ENCODE measurements at regions not wholly inside any gene's neighbourhood (a gene's known extent, or its start where the extent isn't known, plus 50 kb on each side); places are given as distances from the start of the nearest gene placed in this dataset.

DNA sequence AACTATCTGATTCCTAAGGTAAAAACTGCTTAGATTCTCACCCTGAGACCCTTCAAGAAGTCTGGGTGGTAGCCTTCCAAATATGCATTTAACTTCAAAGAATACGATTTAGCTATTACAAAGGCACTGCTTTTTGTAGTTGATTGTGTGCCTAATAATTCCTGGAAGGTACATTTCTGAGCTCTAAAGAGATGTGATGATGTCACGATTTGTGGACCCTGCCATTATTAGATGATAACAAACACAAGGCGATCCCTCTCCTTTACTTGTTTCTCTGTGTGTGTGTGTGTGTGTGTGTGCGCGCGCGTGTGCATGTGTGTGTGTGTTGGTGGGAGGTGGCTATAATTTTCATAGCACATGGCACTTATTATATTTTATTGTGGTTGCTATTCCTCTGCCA is 70.9 kb downstream of the TFPI2 start:
- no peak overlapping the region for H3K27ac ChIP-seq
- no peaks in the 10 kb centered on the region for H3K27me3 ChIP-seq (replicated peaks in 1 of 7)
- no peaks in the 10 kb centered on the region for H3K9me3 ChIP-seq
- no peaks in the 10 kb centered on the region for H3K4me1 ChIP-seq
- TF ChIP-seq POLR2AphosphoS5 (IDR thresholded peaks at IDR 0.05): no peak
- no peak overlapping the region for H3K4me3 ChIP-seq
- intact Hi-C loops (cut with DNase I; ENCODE audit: low total_unique reads): no loop called here
- no peak for DNase-seq
- no peaks in the 10 kb centered on the region for H3K36me3 ChIP-seq
- WGBS, 5 donors: 78 to 95% (median 87%) methylated on average over 7 of the region's 7 CpGs

- WGBS, 5 donors: 66 to 82% (median 67%) methylated on average over 1 of the region's 1 CpG
- TF ChIP-seq POLR2A (IDR thresholded peaks at IDR 0.05): no peak
- TF ChIP-seq, protein P1, sequence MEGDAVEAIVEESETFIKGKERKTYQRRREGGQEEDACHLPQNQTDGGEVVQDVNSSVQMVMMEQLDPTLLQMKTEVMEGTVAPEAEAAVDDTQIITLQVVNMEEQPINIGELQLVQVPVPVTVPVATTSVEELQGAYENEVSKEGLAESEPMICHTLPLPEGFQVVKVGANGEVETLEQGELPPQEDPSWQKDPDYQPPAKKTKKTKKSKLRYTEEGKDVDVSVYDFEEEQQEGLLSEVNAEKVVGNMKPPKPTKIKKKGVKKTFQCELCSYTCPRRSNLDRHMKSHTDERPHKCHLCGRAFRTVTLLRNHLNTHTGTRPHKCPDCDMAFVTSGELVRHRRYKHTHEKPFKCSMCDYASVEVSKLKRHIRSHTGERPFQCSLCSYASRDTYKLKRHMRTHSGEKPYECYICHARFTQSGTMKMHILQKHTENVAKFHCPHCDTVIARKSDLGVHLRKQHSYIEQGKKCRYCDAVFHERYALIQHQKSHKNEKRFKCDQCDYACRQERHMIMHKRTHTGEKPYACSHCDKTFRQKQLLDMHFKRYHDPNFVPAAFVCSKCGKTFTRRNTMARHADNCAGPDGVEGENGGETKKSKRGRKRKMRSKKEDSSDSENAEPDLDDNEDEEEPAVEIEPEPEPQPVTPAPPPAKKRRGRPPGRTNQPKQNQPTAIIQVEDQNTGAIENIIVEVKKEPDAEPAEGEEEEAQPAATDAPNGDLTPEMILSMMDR (IDR thresholded peaks at IDR 0.05 in 8 of 11, conservative IDR thresholded peaks at IDR 0.05 in 3 of 11): no peak
- no peak for TF ChIP-seq POLR2AphosphoS5 (IDR thresholded peaks at IDR 0.05)
- Histone ChIP-seq H3K27ac (no peak overlapping the region), H3K9me3 (no peaks in the 10 kb centered on the region), H3K27me3 (replicated peaks in 1 of 7) (no peaks in the 10 kb centered on the region), H3K4me3 (no peak overlapping the region), H3K4me1 (no peaks in the 10 kb centered on the region), H3K36me3 (no peaks in the 10 kb centered on the region)
- intact Hi-C loops (cut with DNase I; ENCODE audit: low total_unique reads): no loop called here
- DNase-seq: no peak
Measured at GRCh38 chr7:93817526-93817925, 73.0 kb downstream of the TFPI2 start.

- Histone ChIP-seq H3K36me3 (no peaks in the 10 kb centered on the region), H3K9me3 (no peaks in the 10 kb centered on the region), H3K4me1 (no peaks in the 10 kb centered on the region), H3K27ac (no peak overlapping the region), H3K27me3 (replicated peaks in 1 of 7) (no peaks in the 10 kb centered on the region), H3K4me3 (no peak overlapping the region)
- intact Hi-C loops (cut with DNase I; ENCODE audit: low total_unique reads): no loop called here
- DNase-seq: no peak
- TF ChIP-seq, protein P1 (IDR thresholded peaks at IDR 0.05 in 8 of 11, conservative IDR thresholded peaks at IDR 0.05 in 3 of 11): no peak
- TF ChIP-seq POLR2AphosphoS5 (IDR thresholded peaks at IDR 0.05): no peak
- TF ChIP-seq POLR2A (IDR thresholded peaks at IDR 0.05): no peak
Measured at GRCh38 chr7:93817004-93817403, 73.5 kb downstream of the TFPI2 start.

DNA sequence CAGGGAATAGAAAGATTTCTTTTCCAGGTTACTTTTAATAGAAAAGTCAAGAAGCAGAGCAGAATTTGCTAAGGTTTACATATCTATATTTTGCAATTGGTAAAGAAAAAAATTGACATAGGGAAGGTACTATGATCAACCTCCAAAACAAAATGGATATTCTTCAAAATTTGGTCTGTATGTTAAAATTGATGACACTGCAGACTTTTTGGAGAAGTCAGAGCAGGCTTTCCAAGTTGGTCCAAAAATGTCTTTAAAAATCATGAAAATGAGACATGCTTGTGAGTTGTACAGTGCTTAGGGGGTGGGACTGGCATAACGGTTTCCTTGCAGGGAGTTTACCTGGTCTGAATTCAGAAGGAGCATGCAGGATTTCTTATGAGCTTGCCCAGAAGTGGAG is 77.0 kb downstream of the TFPI2 start:
- Histone ChIP-seq H3K27me3 (replicated peaks in 1 of 7) (no peaks in the 10 kb centered on the region), H3K9me3 (no peaks in the 10 kb centered on the region), H3K27ac (no peak overlapping the region), H3K4me3 (no peak overlapping the region), H3K36me3 (no peaks in the 10 kb centered on the region), H3K4me1 (no peaks in the 10 kb centered on the region)
- WGBS, 5 donors: 64 to 78% (median 73%) methylated on average over 1 of the region's 1 CpG
- intact Hi-C loops (cut with DNase I; ENCODE audit: low total_unique reads): no loop called here
- no peak for TF ChIP-seq POLR2A (IDR thresholded peaks at IDR 0.05)
- TF ChIP-seq POLR2AphosphoS5 (IDR thresholded peaks at IDR 0.05): no peak
- TF ChIP-seq, protein P1 (IDR thresholded peaks at IDR 0.05 in 8 of 11, conservative IDR thresholded peaks at IDR 0.05 in 3 of 11): no peak
- no peak for DNase-seq

GRCh38 chr7:93812061-93812460 is 78.5 kb downstream of the TFPI2 start:
- WGBS, 5 donors: 85 to 93% (median 89%) methylated on average over 4 of the region's 4 CpGs
- intact Hi-C loops (cut with DNase I; ENCODE audit: low total_unique reads): no loop called here
- H3K4me3 ChIP-seq: no peak overlapping the region
- H3K4me1 ChIP-seq: no peaks in the 10 kb centered on the region
- H3K9me3 ChIP-seq: no peaks in the 10 kb centered on the region
- H3K27ac ChIP-seq: no peak overlapping the region
- no peaks in the 10 kb centered on the region for H3K27me3 ChIP-seq (replicated peaks in 1 of 7)
- no peaks in the 10 kb centered on the region for H3K36me3 ChIP-seq
- no peak for TF ChIP-seq POLR2A (IDR thresholded peaks at IDR 0.05)
- no peak for TF ChIP-seq POLR2AphosphoS5 (IDR thresholded peaks at IDR 0.05)
- TF ChIP-seq, protein P1 (IDR thresholded peaks at IDR 0.05 in 8 of 11, conservative IDR thresholded peaks at IDR 0.05 in 3 of 11): no peak
- DNase-seq: no peak

Data from spleen (tissue), 11 donors.